OCI-LY3 (cell line): ENCODE measurements at regions not wholly inside any gene's neighbourhood (a gene's known extent, or its start where the extent isn't known, plus 50 kb on each side); places are given as distances from the start of the nearest gene placed in this dataset.

Source experiments
- H2AFZ ChIP-seq: fragments of 200-600, 300-600 bp; shearing (Covaris generic); 2 replicates; pipeline ENCODE4 v1.6.0; 2014; ENCODE audit warnings: antibody characterized with exemption, low read depth, low read length
- H3K27ac ChIP-seq: fragments of 200-600, 300-600 bp; sonication (generic); 2 replicates; pipeline ENCODE4 v1.5.1; 2014; ENCODE audit warnings: mild to moderate bottlenecking, low read length, moderate library complexity, mixed read lengths
- H3K27me3 ChIP-seq: fragments of 200-600, 300-600 bp; sonication (generic); 2 replicates; pipeline ENCODE4 v1.6.1; 2014; ENCODE audit warnings: low read depth, low read length, mixed read lengths
- H3K36me3 ChIP-seq: fragments of 200-600, 300-600 bp; sonication (generic); replicated peaks from 2 replicates; pipeline ENCODE3; 2014; ENCODE audit warnings: low read depth, low read length, mixed read lengths
- H3K4me1 ChIP-seq: fragments of 300-600, 200-600 bp; sonication (generic); 2 replicates; pipeline ENCODE4 v1.6.1; 2014; ENCODE audit warnings: low read length, mixed read lengths
- H3K4me2 ChIP-seq: fragments of 200-600, 300-600 bp; sonication (generic); 2 replicates; pipeline ENCODE4 v1.6.1; 2014; ENCODE audit warnings: low read length, mixed read lengths
- H3K4me3 ChIP-seq: fragments of 300-600, 200-600 bp; sonication (generic); 2 replicates; pipeline ENCODE4 v1.5.1; 2014; ENCODE audit warnings: antibody characterized with exemption, mild to moderate bottlenecking, low read length, moderate library complexity
- H3K79me2 ChIP-seq: fragments of 300-600, 200-600 bp; shearing (Covaris generic); 2 replicates; pipeline ENCODE4 v1.6.1; 2014; ENCODE audit warnings: mild to moderate bottlenecking, low read length, mixed read lengths
- H3K9ac ChIP-seq: fragments of 300-600, 200-600 bp; shearing (Covaris generic); 2 replicates; pipeline ENCODE4 v1.6.0; 2014; ENCODE audit warnings: mild to moderate bottlenecking, low read length, moderate library complexity
- H3K9me3 ChIP-seq: fragments of 200-600, 300-600 bp; shearing (Covaris generic); 2 replicates; pipeline ENCODE4 v1.6.1; 2014; ENCODE audit warnings: low read length, mixed read lengths; ENCODE audit not compliant: insufficient read depth
- H4K20me1 ChIP-seq: fragments of 200-600, 300-600 bp; sonication (generic); 2 replicates; pipeline ENCODE4 v1.6.1; 2016; ENCODE audit warnings: low read length, mixed read lengths; ENCODE audit not compliant: insufficient read depth
- CTCF ChIP-seq: fragments of 200-600, 300-600 bp; sonication (generic); IDR thresholded peaks from 2 replicates; pipeline ENCODE4 v1.5.1; 2014; ENCODE audit warnings: antibody characterized with exemption, low read length, low read depth
- EZH2phosphoT487 ChIP-seq: fragments of 200-600 bp; shearing (Covaris generic); IDR thresholded peaks from 2 replicates; pipeline ENCODE4 v1.6.1; 2018; ENCODE audit warnings: antibody characterized with exemption, mixed run types, low read depth

GRCh38 chr6:111936718-111937117 lies 63.5 kb upstream of the FYN start:
- H3K4me3 ChIP-seq, result no peak overlapping the region
- H3K9me3 ChIP-seq, result 0 out of 2 replicates have a peak, but pooled peaks cover under 1% of the 10 kb centered on the region
- no peaks in the 10 kb centered on the region for H3K79me2 ChIP-seq
- no peaks in the 10 kb centered on the region for H4K20me1 ChIP-seq
- H3K4me2 ChIP-seq, result no peak overlapping the region
- H2AFZ ChIP-seq, result no peak overlapping the region
- H3K27me3 ChIP-seq, result no peaks in the 10 kb centered on the region
- H3K9ac ChIP-seq, result no peak overlapping the region
- H3K27ac ChIP-seq, result no peak overlapping the region
- TF ChIP-seq EZH2phosphoT487, result no peak
- no peak for TF ChIP-seq CTCF
- H3K4me1 ChIP-seq, result no peaks in the 10 kb centered on the region
- H3K36me3 ChIP-seq, result no peaks in the 10 kb centered on the region

GRCh38 chr6:111938710-111939109 lies 65.5 kb upstream of the FYN start:
- no peak overlapping the region for H3K4me2 ChIP-seq
- H3K4me3 ChIP-seq, result no peak overlapping the region
- no peak overlapping the region for H3K27ac ChIP-seq
- no peaks in the 10 kb centered on the region for H3K27me3 ChIP-seq
- H3K79me2 ChIP-seq, result no peaks in the 10 kb centered on the region
- H3K36me3 ChIP-seq, result no peaks in the 10 kb centered on the region
- H3K9ac ChIP-seq, result no peak overlapping the region
- no peaks in the 10 kb centered on the region for H4K20me1 ChIP-seq
- TF ChIP-seq EZH2phosphoT487 (no peak), CTCF (no peak)
- H3K9me3 ChIP-seq, result 0 out of 2 replicates have a peak, but pooled peaks cover 3% of the 10 kb centered on the region
- H2AFZ ChIP-seq, result no peak overlapping the region
- H3K4me1 ChIP-seq, result peaks cover 14% of the 10 kb centered on the region

- Histone ChIP-seq H3K27ac (no peak overlapping the region), H3K9me3 (0 out of 2 replicates have a peak, but pooled peaks cover 3% of the 10 kb centered on the region), H3K4me3 (no peak overlapping the region), H3K4me1 (peaks cover 14% of the 10 kb centered on the region), H3K36me3 (no peaks in the 10 kb centered on the region), H3K79me2 (no peaks in the 10 kb centered on the region), H4K20me1 (no peaks in the 10 kb centered on the region), H3K4me2 (no peak overlapping the region), H3K9ac (no peak overlapping the region), H3K27me3 (no peaks in the 10 kb centered on the region), H2AFZ (no peak overlapping the region)
- TF ChIP-seq EZH2phosphoT487, result no peak
- TF ChIP-seq CTCF, result no peak
Measured at GRCh38 chr6:111939902-111940301, 66.7 kb upstream of the FYN start.

GRCh38 chr6:111940801-111941200 lies 67.5 kb upstream of the FYN start:
- Histone ChIP-seq H3K79me2 (no peaks in the 10 kb centered on the region), H4K20me1 (no peaks in the 10 kb centered on the region), H3K27me3 (no peaks in the 10 kb centered on the region), H3K9ac (no peak overlapping the region), H3K4me1 (peaks cover 14% of the 10 kb centered on the region), H3K4me2 (no peak overlapping the region), H3K27ac (no peak overlapping the region), H3K9me3 (0 out of 2 replicates have a peak, but pooled peaks cover 3% of the 10 kb centered on the region), H2AFZ (no peak overlapping the region), H3K36me3 (no peaks in the 10 kb centered on the region), H3K4me3 (no peak overlapping the region)
- TF ChIP-seq CTCF (no peak), EZH2phosphoT487 (no peak)
